ENCODE measurements at regions not wholly inside any gene's neighbourhood (a gene's known extent, or its start where the extent isn't known, plus 50 kb on each side); places are given as distances from the start of the nearest gene placed in this dataset.

- peak overlapping the region; percentile 46 to 99 (median 97) for H3K27ac ChIP-seq
- H3K27me3 ChIP-seq, result no peaks in the 10 kb centered on the region
- intact Hi-C loops (cut with DNase I), result loop anchor here (10.0 kb wide), 2 partner anchors 102 to 142 kb away; partner anchors contain the start of gene SVIL
- peaks cover 16 to 30% of the 10 kb centered on the region in 2 donors for H3K4me1 ChIP-seq
- no peaks in the 10 kb centered on the region for H3K36me3 ChIP-seq
- no peak overlapping the region for H3K4me3 ChIP-seq (replicated peaks in 1 of 3)
- DNase-seq, result peak in 1 of 2 donors; percentile 21
- WGBS, 2 donors, result 33 to 36% methylated on average over 16 to 19 of the region's 27 CpGs
- TF ChIP-seq, protein P1, sequence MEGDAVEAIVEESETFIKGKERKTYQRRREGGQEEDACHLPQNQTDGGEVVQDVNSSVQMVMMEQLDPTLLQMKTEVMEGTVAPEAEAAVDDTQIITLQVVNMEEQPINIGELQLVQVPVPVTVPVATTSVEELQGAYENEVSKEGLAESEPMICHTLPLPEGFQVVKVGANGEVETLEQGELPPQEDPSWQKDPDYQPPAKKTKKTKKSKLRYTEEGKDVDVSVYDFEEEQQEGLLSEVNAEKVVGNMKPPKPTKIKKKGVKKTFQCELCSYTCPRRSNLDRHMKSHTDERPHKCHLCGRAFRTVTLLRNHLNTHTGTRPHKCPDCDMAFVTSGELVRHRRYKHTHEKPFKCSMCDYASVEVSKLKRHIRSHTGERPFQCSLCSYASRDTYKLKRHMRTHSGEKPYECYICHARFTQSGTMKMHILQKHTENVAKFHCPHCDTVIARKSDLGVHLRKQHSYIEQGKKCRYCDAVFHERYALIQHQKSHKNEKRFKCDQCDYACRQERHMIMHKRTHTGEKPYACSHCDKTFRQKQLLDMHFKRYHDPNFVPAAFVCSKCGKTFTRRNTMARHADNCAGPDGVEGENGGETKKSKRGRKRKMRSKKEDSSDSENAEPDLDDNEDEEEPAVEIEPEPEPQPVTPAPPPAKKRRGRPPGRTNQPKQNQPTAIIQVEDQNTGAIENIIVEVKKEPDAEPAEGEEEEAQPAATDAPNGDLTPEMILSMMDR (IDR thresholded peaks at IDR 0.05), result no peak
- no peak for TF ChIP-seq POLR2A (IDR thresholded peaks at IDR 0.05)
- H3K9me3 ChIP-seq, result no peaks in the 10 kb centered on the region
Measured at GRCh38 chr10:29737074-29737593, 102.4 kb upstream of the SVIL start.

DNA sequence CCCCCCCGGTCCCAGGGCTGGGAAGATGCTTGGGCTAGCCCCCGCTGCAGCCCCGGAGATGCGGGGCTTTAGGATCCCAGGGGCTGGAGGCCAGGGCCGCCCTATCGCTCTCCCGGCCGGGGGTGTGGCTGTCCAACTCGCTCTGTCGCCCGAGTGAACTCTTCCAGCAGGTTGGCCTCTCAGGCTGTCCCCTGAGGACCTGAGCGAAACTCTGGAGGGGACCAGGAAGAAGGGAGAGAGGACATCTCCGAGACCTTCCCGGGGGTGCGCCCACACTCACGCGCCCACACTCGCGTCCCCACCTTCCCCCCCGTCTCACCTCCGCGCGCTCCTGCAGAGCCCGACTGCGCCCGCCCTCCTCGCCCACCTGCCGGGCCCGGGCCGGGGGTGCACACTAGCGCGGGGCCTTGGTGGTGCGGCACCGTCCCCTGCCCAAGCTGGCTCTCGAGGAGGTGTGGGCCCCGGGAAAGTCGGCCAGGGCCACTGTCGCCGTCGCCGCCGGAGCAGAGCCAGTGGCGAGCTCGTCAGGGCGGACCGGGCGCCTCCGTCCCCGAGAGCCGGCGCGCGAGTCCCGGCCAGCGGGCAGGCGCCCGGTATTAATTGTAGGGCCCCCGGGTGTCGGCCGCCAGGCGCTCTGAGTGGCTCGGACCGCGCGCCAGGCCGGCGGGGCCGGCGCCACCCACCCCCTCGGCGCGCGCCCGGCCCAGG, 101.7 kb upstream of the SVIL start:
- H3K4me3 ChIP-seq (replicated peaks in 1 of 3), result peak overlapping the region; percentile 34 to 83 (median 80)
- H3K9me3 ChIP-seq, result no peaks in the 10 kb centered on the region
- peaks cover 20 to 35% of the 10 kb centered on the region in 2 donors for H3K4me1 ChIP-seq
- intact Hi-C loops (cut with DNase I), result loop anchor here (10.0 kb wide), 2 partner anchors 102 to 142 kb away; partner anchors contain the start of gene SVIL
- DNase-seq, result peak; percentile 78 to 82
- H3K27me3 ChIP-seq, result no peaks in the 10 kb centered on the region
- no peaks in the 10 kb centered on the region for H3K36me3 ChIP-seq
- TF ChIP-seq, protein P1 (IDR thresholded peaks at IDR 0.05), result peak in 2 of 6 experiments; percentile 30 to 41
- TF ChIP-seq POLR2A (IDR thresholded peaks at IDR 0.05), result peak; percentile 41 to 94
- peak overlapping the region; percentile 87 to 99 (median 97) for H3K27ac ChIP-seq
- 0% methylated on average over 3 of the region's 74 CpGs; no CpG with 5 or more reads in 1 of the 2 donors for WGBS, 2 donors

GRCh38 chr10:29735628-29736365, 101.0 kb upstream of the SVIL start:
- Histone ChIP-seq H3K36me3 (no peaks in the 10 kb centered on the region), H3K27ac (peak overlapping the region; percentile 87 to 99 (median 97)), H3K9me3 (no peaks in the 10 kb centered on the region), H3K27me3 (no peaks in the 10 kb centered on the region), H3K4me3 (replicated peaks in 1 of 3) (peak overlapping the region; percentile 34 to 83 (median 80)), H3K4me1 (peaks cover 26 to 41% of the 10 kb centered on the region in 2 donors)
- intact Hi-C loops (cut with DNase I), result loop anchor here (10.0 kb wide), 2 partner anchors 101 to 141 kb away; partner anchors contain the start of gene SVIL
- 0% methylated on average over 5 to 38 of the region's 81 CpGs for WGBS, 2 donors
- TF ChIP-seq POLR2A (IDR thresholded peaks at IDR 0.05), result peak; percentile 3 to 91
- TF ChIP-seq, protein P1 (IDR thresholded peaks at IDR 0.05), result peak; percentile 78 to 97 (median 94)
- peak; percentile 92 to 93 for DNase-seq

DNA sequence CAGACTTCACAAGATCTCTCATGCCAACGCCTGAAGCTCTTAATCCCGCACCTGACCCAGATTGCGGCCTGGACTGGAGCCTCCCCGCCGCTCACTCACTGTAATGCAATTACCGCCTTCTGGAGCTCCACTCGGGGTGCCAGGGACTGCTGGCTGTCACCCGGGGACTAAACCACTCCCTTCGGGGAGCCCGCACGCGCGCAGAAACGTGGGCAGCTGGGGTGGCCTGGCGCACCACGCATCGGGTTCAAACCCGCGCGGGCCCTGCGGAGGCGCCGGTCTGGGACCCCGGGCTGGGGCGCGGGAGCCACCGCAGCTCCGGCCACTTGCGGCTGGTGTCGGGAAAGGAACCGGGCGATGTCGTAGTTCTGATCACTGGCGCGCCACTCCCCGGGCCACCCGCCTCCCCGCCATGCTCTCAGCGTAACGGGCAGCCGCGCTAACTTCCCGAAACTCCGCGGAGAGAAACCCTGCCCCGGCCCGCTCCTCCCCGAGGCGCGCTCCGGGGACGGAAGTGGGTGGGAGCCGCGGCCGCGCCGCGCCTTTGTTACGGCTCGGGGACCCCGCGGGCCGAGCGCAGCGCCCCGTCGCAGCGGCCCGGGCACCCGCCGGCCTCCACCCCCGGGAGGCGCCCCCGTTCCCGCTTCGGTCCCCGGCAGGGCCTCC, 100.3 kb upstream of the SVIL start:
- Histone ChIP-seq H3K27ac (peak overlapping the region; percentile 87 to 99 (median 97)), H3K36me3 (peaks cover 0 to 1% of the 10 kb centered on the region in 2 donors), H3K4me1 (peaks cover 32 to 41% of the 10 kb centered on the region in 2 donors), H3K9me3 (no peaks in the 10 kb centered on the region), H3K27me3 (no peaks in the 10 kb centered on the region), H3K4me3 (replicated peaks in 1 of 3) (peak overlapping the region; percentile 34 to 83 (median 80))
- peak; percentile 69 to 71 for DNase-seq
- intact Hi-C loops (cut with DNase I), result loop anchor here (10.0 kb wide), 2 partner anchors 100 to 140 kb away; partner anchors contain the start of gene SVIL
- 3 to 10% methylated on average over 8 to 18 of the region's 77 CpGs for WGBS, 2 donors
- no peak for TF ChIP-seq POLR2A (IDR thresholded peaks at IDR 0.05)
- TF ChIP-seq, protein P1 (IDR thresholded peaks at IDR 0.05), result no peak

Data from thyroid gland (tissue), 4 donors.